ENCODE measurements at regions not wholly inside any gene's neighbourhood (a gene's known extent, or its start where the extent isn't known, plus 50 kb on each side); places are given as distances from the start of the nearest gene placed in this dataset.

- Histone ChIP-seq H3K27ac (ENCODE audit: low read depth, low read length) (no peak overlapping the region), H3K27me3 (ENCODE audit: control insufficient read depth, insufficient read depth, low read length) (peaks cover 3% of the 10 kb centered on the region), H3K36me3 (ENCODE audit: control insufficient read depth, insufficient read depth, low read length) (no peaks in the 10 kb centered on the region), H3K9me3 (ENCODE audit: control insufficient read depth, insufficient read depth, low read length) (no peaks in the 10 kb centered on the region), H3K4me3 (ENCODE audit: low read depth, low read length) (no peak overlapping the region), H3K4me1 (ENCODE audit: control insufficient read depth, insufficient read depth, low read length) (no peaks in the 10 kb centered on the region)
- DNase-seq (ENCODE audit: low read depth in 4 of 6, low spot score in 6 of 6): no peak
- WGBS (ENCODE audit: insufficient coverage): no CpG with 5 or more reads among the region's 1 CpG
These were observed 69.1 kb upstream of the ARHGAP29 start for GRCh38 chr1:94306521-94306920.

GRCh38 chr1:94305704-94306103, 68.3 kb upstream of the ARHGAP29 start:
- no peak overlapping the region for H3K4me3 ChIP-seq (ENCODE audit: low read depth, low read length)
- H3K27ac ChIP-seq (ENCODE audit: low read depth, low read length): no peak overlapping the region
- H3K4me1 ChIP-seq (ENCODE audit: control insufficient read depth, insufficient read depth, low read length): no peaks in the 10 kb centered on the region
- no peak for DNase-seq (ENCODE audit: low read depth in 4 of 6, low spot score in 6 of 6)
- WGBS (ENCODE audit: insufficient coverage): 100% methylated on average over 1 of the region's 1 CpG
- no peaks in the 10 kb centered on the region for H3K27me3 ChIP-seq (ENCODE audit: control insufficient read depth, insufficient read depth, low read length)
- no peaks in the 10 kb centered on the region for H3K36me3 ChIP-seq (ENCODE audit: control insufficient read depth, insufficient read depth, low read length)
- H3K9me3 ChIP-seq (ENCODE audit: control insufficient read depth, insufficient read depth, low read length): no peaks in the 10 kb centered on the region

- H3K27me3 ChIP-seq (ENCODE audit: control insufficient read depth, insufficient read depth, low read length): no peaks in the 10 kb centered on the region
- no peak overlapping the region for H3K4me3 ChIP-seq (ENCODE audit: low read depth, low read length)
- no CpG with 5 or more reads among the region's 1 CpG for WGBS (ENCODE audit: insufficient coverage)
- no peak for DNase-seq (ENCODE audit: low read depth in 4 of 6, low spot score in 6 of 6)
- no peaks in the 10 kb centered on the region for H3K4me1 ChIP-seq (ENCODE audit: control insufficient read depth, insufficient read depth, low read length)
- no peak overlapping the region for H3K27ac ChIP-seq (ENCODE audit: low read depth, low read length)
- no peaks in the 10 kb centered on the region for H3K36me3 ChIP-seq (ENCODE audit: control insufficient read depth, insufficient read depth, low read length)
- H3K9me3 ChIP-seq (ENCODE audit: control insufficient read depth, insufficient read depth, low read length): no peaks in the 10 kb centered on the region
These were observed 67.2 kb upstream of the ARHGAP29 start for GRCh38 chr1:94304553-94304952.

- Histone ChIP-seq H3K27me3 (ENCODE audit: control insufficient read depth, insufficient read depth, low read length) (no peaks in the 10 kb centered on the region), H3K36me3 (ENCODE audit: control insufficient read depth, insufficient read depth, low read length) (no peaks in the 10 kb centered on the region), H3K9me3 (ENCODE audit: control insufficient read depth, insufficient read depth, low read length) (no peaks in the 10 kb centered on the region), H3K27ac (ENCODE audit: low read depth, low read length) (no peak overlapping the region), H3K4me3 (ENCODE audit: low read depth, low read length) (no peak overlapping the region), H3K4me1 (ENCODE audit: control insufficient read depth, insufficient read depth, low read length) (no peaks in the 10 kb centered on the region)
- WGBS (ENCODE audit: insufficient coverage): no CpG with 5 or more reads among the region's 1 CpG
- DNase-seq (ENCODE audit: low read depth in 4 of 6, low spot score in 6 of 6): no peak
These were observed 65.6 kb upstream of the ARHGAP29 start for GRCh38 chr1:94303005-94303404.

- Histone ChIP-seq H3K4me1 (ENCODE audit: control insufficient read depth, insufficient read depth, low read length) (no peaks in the 10 kb centered on the region), H3K36me3 (ENCODE audit: control insufficient read depth, insufficient read depth, low read length) (no peaks in the 10 kb centered on the region), H3K9me3 (ENCODE audit: control insufficient read depth, insufficient read depth, low read length) (no peaks in the 10 kb centered on the region), H3K27ac (ENCODE audit: low read depth, low read length) (no peak overlapping the region), H3K27me3 (ENCODE audit: control insufficient read depth, insufficient read depth, low read length) (no peaks in the 10 kb centered on the region), H3K4me3 (ENCODE audit: low read depth, low read length) (no peak overlapping the region)
- DNase-seq (ENCODE audit: low read depth in 4 of 6, low spot score in 6 of 6): no peak
- WGBS (ENCODE audit: insufficient coverage): 97% methylated on average over 5 of the region's 6 CpGs
These were observed 65.1 kb upstream of the ARHGAP29 start for GRCh38 chr1:94302497-94302896.

GRCh38 chr1:94301186-94301585, 63.8 kb upstream of the ARHGAP29 start:
- no peaks in the 10 kb centered on the region for H3K27me3 ChIP-seq (ENCODE audit: control insufficient read depth, insufficient read depth, low read length)
- no peak overlapping the region for H3K27ac ChIP-seq (ENCODE audit: low read depth, low read length)
- no peak overlapping the region for H3K4me3 ChIP-seq (ENCODE audit: low read depth, low read length)
- peak in 1 of 6 donors; percentile 50 for DNase-seq (ENCODE audit: low read depth in 4 of 6, low spot score in 6 of 6)
- H3K4me1 ChIP-seq (ENCODE audit: control insufficient read depth, insufficient read depth, low read length): no peaks in the 10 kb centered on the region
- WGBS (ENCODE audit: insufficient coverage): 70% methylated on average over 4 of the region's 5 CpGs
- H3K9me3 ChIP-seq (ENCODE audit: control insufficient read depth, insufficient read depth, low read length): no peaks in the 10 kb centered on the region
- no peaks in the 10 kb centered on the region for H3K36me3 ChIP-seq (ENCODE audit: control insufficient read depth, insufficient read depth, low read length)

- Histone ChIP-seq H3K4me3 (ENCODE audit: low read depth, low read length) (no peak overlapping the region), H3K27me3 (ENCODE audit: control insufficient read depth, insufficient read depth, low read length) (no peaks in the 10 kb centered on the region), H3K9me3 (ENCODE audit: control insufficient read depth, insufficient read depth, low read length) (no peaks in the 10 kb centered on the region), H3K27ac (ENCODE audit: low read depth, low read length) (no peak overlapping the region), H3K36me3 (ENCODE audit: control insufficient read depth, insufficient read depth, low read length) (no peaks in the 10 kb centered on the region), H3K4me1 (ENCODE audit: control insufficient read depth, insufficient read depth, low read length) (no peaks in the 10 kb centered on the region)
- 67% methylated on average over 1 of the region's 2 CpGs for WGBS (ENCODE audit: insufficient coverage)
- DNase-seq (ENCODE audit: low read depth in 4 of 6, low spot score in 6 of 6): no peak
These were observed 63.3 kb upstream of the ARHGAP29 start for GRCh38 chr1:94300731-94301130.

- Histone ChIP-seq H3K27me3 (ENCODE audit: control insufficient read depth, insufficient read depth, low read length) (no peaks in the 10 kb centered on the region), H3K4me1 (ENCODE audit: control insufficient read depth, insufficient read depth, low read length) (no peaks in the 10 kb centered on the region), H3K36me3 (ENCODE audit: control insufficient read depth, insufficient read depth, low read length) (no peaks in the 10 kb centered on the region), H3K27ac (ENCODE audit: low read depth, low read length) (peak overlapping the region; percentile 49), H3K4me3 (ENCODE audit: low read depth, low read length) (no peak overlapping the region), H3K9me3 (ENCODE audit: control insufficient read depth, insufficient read depth, low read length) (no peaks in the 10 kb centered on the region)
- DNase-seq (ENCODE audit: low read depth in 4 of 6, low spot score in 6 of 6): no peak
- WGBS (ENCODE audit: insufficient coverage): 79% methylated on average over 4 of the region's 6 CpGs
These were observed 62.5 kb upstream of the ARHGAP29 start for GRCh38 chr1:94299627-94300553.

GRCh38 chr1:94298861-94299260, 61.5 kb upstream of the ARHGAP29 start:
- Histone ChIP-seq H3K27ac (ENCODE audit: low read depth, low read length) (no peak overlapping the region), H3K9me3 (ENCODE audit: control insufficient read depth, insufficient read depth, low read length) (no peaks in the 10 kb centered on the region), H3K27me3 (ENCODE audit: control insufficient read depth, insufficient read depth, low read length) (no peaks in the 10 kb centered on the region), H3K4me1 (ENCODE audit: control insufficient read depth, insufficient read depth, low read length) (no peaks in the 10 kb centered on the region), H3K36me3 (ENCODE audit: control insufficient read depth, insufficient read depth, low read length) (no peaks in the 10 kb centered on the region), H3K4me3 (ENCODE audit: low read depth, low read length) (no peak overlapping the region)
- DNase-seq (ENCODE audit: low read depth in 4 of 6, low spot score in 6 of 6): no peak
- WGBS (ENCODE audit: insufficient coverage): no CpG with 5 or more reads among the region's 2 CpGs

GRCh38 chr1:94296018-94296417, 58.6 kb upstream of the ARHGAP29 start:
- Histone ChIP-seq H3K36me3 (ENCODE audit: control insufficient read depth, insufficient read depth, low read length) (no peaks in the 10 kb centered on the region), H3K4me3 (ENCODE audit: low read depth, low read length) (no peak overlapping the region), H3K9me3 (ENCODE audit: control insufficient read depth, insufficient read depth, low read length) (no peaks in the 10 kb centered on the region), H3K27ac (ENCODE audit: low read depth, low read length) (no peak overlapping the region), H3K4me1 (ENCODE audit: control insufficient read depth, insufficient read depth, low read length) (no peaks in the 10 kb centered on the region), H3K27me3 (ENCODE audit: control insufficient read depth, insufficient read depth, low read length) (no peaks in the 10 kb centered on the region)
- WGBS (ENCODE audit: insufficient coverage): 36% methylated on average over 3 of the region's 5 CpGs
- no peak for DNase-seq (ENCODE audit: low read depth in 4 of 6, low spot score in 6 of 6)
